ENCODE measurements at regions not wholly inside any gene's neighbourhood (a gene's known extent, or its start where the extent isn't known, plus 50 kb on each side); places are given as distances from the start of the nearest gene placed in this dataset.

GRCh38 chr4:20046179-20046578 lies 205.5 kb upstream of the SLIT2 start:
- Mint-ChIP-seq H3K4me1 (no peaks in the 10 kb centered on the region), H3K27ac (no peak overlapping the region), H3K9me3 (peaks cover 6% of the 10 kb centered on the region), H3K4me3 (no peak overlapping the region), H3K36me3 (no peaks in the 10 kb centered on the region), H3K27me3 (no peaks in the 10 kb centered on the region)
- no peak for DNase-seq

GRCh38 chr4:20044966-20045365 lies 206.7 kb upstream of the SLIT2 start:
- no peak for DNase-seq
- H3K27me3 Mint-ChIP-seq, result no peaks in the 10 kb centered on the region
- H3K27ac Mint-ChIP-seq, result no peak overlapping the region
- H3K4me1 Mint-ChIP-seq, result no peaks in the 10 kb centered on the region
- H3K4me3 Mint-ChIP-seq, result no peak overlapping the region
- H3K36me3 Mint-ChIP-seq, result no peaks in the 10 kb centered on the region
- peaks cover 6% of the 10 kb centered on the region for H3K9me3 Mint-ChIP-seq

GRCh38 chr4:20044502-20044911 lies 207.2 kb upstream of the SLIT2 start:
- Mint-ChIP-seq H3K36me3 (no peaks in the 10 kb centered on the region), H3K27ac (no peak overlapping the region), H3K4me3 (no peak overlapping the region), H3K27me3 (no peaks in the 10 kb centered on the region), H3K9me3 (peaks cover 6% of the 10 kb centered on the region), H3K4me1 (no peaks in the 10 kb centered on the region)
- no peak for DNase-seq

GRCh38 chr4:20043991-20044390 lies 207.7 kb upstream of the SLIT2 start:
- no peak for DNase-seq
- H3K27ac Mint-ChIP-seq, result no peak overlapping the region
- no peaks in the 10 kb centered on the region for H3K4me1 Mint-ChIP-seq
- H3K9me3 Mint-ChIP-seq, result peaks cover 6% of the 10 kb centered on the region
- H3K36me3 Mint-ChIP-seq, result no peaks in the 10 kb centered on the region
- no peaks in the 10 kb centered on the region for H3K27me3 Mint-ChIP-seq
- H3K4me3 Mint-ChIP-seq, result no peak overlapping the region

GRCh38 chr4:20042769-20043168 lies 208.9 kb upstream of the SLIT2 start:
- Mint-ChIP-seq H3K4me1 (no peaks in the 10 kb centered on the region), H3K27ac (no peak overlapping the region), H3K36me3 (no peaks in the 10 kb centered on the region), H3K4me3 (no peak overlapping the region), H3K27me3 (no peaks in the 10 kb centered on the region), H3K9me3 (peaks cover 6% of the 10 kb centered on the region)
- DNase-seq, result no peak

GRCh38 chr4:20041839-20042407 lies 209.8 kb upstream of the SLIT2 start:
- Mint-ChIP-seq H3K27me3 (no peaks in the 10 kb centered on the region), H3K4me1 (no peaks in the 10 kb centered on the region), H3K36me3 (no peaks in the 10 kb centered on the region), H3K27ac (no peak overlapping the region), H3K9me3 (peaks cover 6% of the 10 kb centered on the region), H3K4me3 (no peak overlapping the region)
- DNase-seq, result no peak

GRCh38 chr4:20037745-20038144 lies 214.0 kb upstream of the SLIT2 start:
- Mint-ChIP-seq H3K27me3 (no peaks in the 10 kb centered on the region), H3K4me3 (no peak overlapping the region), H3K27ac (no peak overlapping the region), H3K36me3 (no peaks in the 10 kb centered on the region), H3K4me1 (no peaks in the 10 kb centered on the region), H3K9me3 (no peaks in the 10 kb centered on the region)
- no peak for DNase-seq

- H3K4me3 Mint-ChIP-seq, result no peak overlapping the region
- H3K36me3 Mint-ChIP-seq, result no peaks in the 10 kb centered on the region
- DNase-seq, result no peak
- H3K4me1 Mint-ChIP-seq, result no peaks in the 10 kb centered on the region
- no peaks in the 10 kb centered on the region for H3K27me3 Mint-ChIP-seq
- no peak overlapping the region for H3K27ac Mint-ChIP-seq
- H3K9me3 Mint-ChIP-seq, result no peaks in the 10 kb centered on the region
Measured at GRCh38 chr4:20030108-20030507, 221.6 kb upstream of the SLIT2 start.

GRCh38 chr4:20028645-20029044 lies 223.1 kb upstream of the SLIT2 start:
- Mint-ChIP-seq H3K27ac (no peak overlapping the region), H3K4me1 (no peaks in the 10 kb centered on the region), H3K9me3 (no peaks in the 10 kb centered on the region), H3K27me3 (no peaks in the 10 kb centered on the region), H3K4me3 (no peak overlapping the region), H3K36me3 (no peaks in the 10 kb centered on the region)
- no peak for DNase-seq

- Mint-ChIP-seq H3K9me3 (no peaks in the 10 kb centered on the region), H3K4me1 (no peaks in the 10 kb centered on the region), H3K36me3 (no peaks in the 10 kb centered on the region), H3K27me3 (no peaks in the 10 kb centered on the region), H3K4me3 (no peak overlapping the region), H3K27ac (no peak overlapping the region)
- no peak for DNase-seq
Measured at GRCh38 chr4:20026456-20026855, 225.2 kb upstream of the SLIT2 start.

GRCh38 chr4:20022471-20022870 lies 229.2 kb upstream of the SLIT2 start:
- H3K36me3 Mint-ChIP-seq, result no peaks in the 10 kb centered on the region
- no peaks in the 10 kb centered on the region for H3K27me3 Mint-ChIP-seq
- no peak for DNase-seq
- H3K9me3 Mint-ChIP-seq, result no peaks in the 10 kb centered on the region
- H3K27ac Mint-ChIP-seq, result no peak overlapping the region
- no peak overlapping the region for H3K4me3 Mint-ChIP-seq
- no peaks in the 10 kb centered on the region for H3K4me1 Mint-ChIP-seq

- H3K9me3 Mint-ChIP-seq, result peaks cover 1% of the 10 kb centered on the region
- H3K27ac Mint-ChIP-seq, result no peak overlapping the region
- no peaks in the 10 kb centered on the region for H3K27me3 Mint-ChIP-seq
- no peaks in the 10 kb centered on the region for H3K36me3 Mint-ChIP-seq
- DNase-seq, result no peak
- no peaks in the 10 kb centered on the region for H3K4me1 Mint-ChIP-seq
- no peak overlapping the region for H3K4me3 Mint-ChIP-seq
Measured at GRCh38 chr4:20020056-20020455, 231.6 kb upstream of the SLIT2 start.

- Mint-ChIP-seq H3K27me3 (no peaks in the 10 kb centered on the region), H3K4me3 (no peak overlapping the region), H3K36me3 (no peaks in the 10 kb centered on the region), H3K9me3 (peaks cover 1% of the 10 kb centered on the region), H3K27ac (no peak overlapping the region), H3K4me1 (no peaks in the 10 kb centered on the region)
- no peak for DNase-seq
Measured at GRCh38 chr4:20019310-20020015, 232.2 kb upstream of the SLIT2 start.

- DNase-seq, result no peak
- H3K4me3 Mint-ChIP-seq, result no peak overlapping the region
- no peaks in the 10 kb centered on the region for H3K27me3 Mint-ChIP-seq
- peaks cover 1% of the 10 kb centered on the region for H3K9me3 Mint-ChIP-seq
- H3K27ac Mint-ChIP-seq, result no peak overlapping the region
- no peaks in the 10 kb centered on the region for H3K36me3 Mint-ChIP-seq
- H3K4me1 Mint-ChIP-seq, result no peaks in the 10 kb centered on the region
Measured at GRCh38 chr4:20017777-20018115, 234.0 kb upstream of the SLIT2 start.

- no peak for DNase-seq
- H3K9me3 Mint-ChIP-seq, result peaks cover 1% of the 10 kb centered on the region
- no peak overlapping the region for H3K4me3 Mint-ChIP-seq
- no peaks in the 10 kb centered on the region for H3K4me1 Mint-ChIP-seq
- H3K27me3 Mint-ChIP-seq, result no peaks in the 10 kb centered on the region
- no peak overlapping the region for H3K27ac Mint-ChIP-seq
- no peaks in the 10 kb centered on the region for H3K36me3 Mint-ChIP-seq
Measured at GRCh38 chr4:20017070-20017776, 234.5 kb upstream of the SLIT2 start.

Data from activated naive CD8-positive, alpha-beta T cell treated with anti-CD3 and anti-CD28 coated beads for 36 hours (primary cell).